HG03439 (cell line): ENCODE measurements at regions not wholly inside any gene's neighbourhood (a gene's known extent, or its start where the extent isn't known, plus 50 kb on each side); places are given as distances from the start of the nearest gene placed in this dataset.
"Not testable (repeated sequence)": the region's sequence is repeated elsewhere in the genome, so short reads cannot be mapped to it uniquely, and the experiment has no call there.

ENCODE experiments used
- ATAC-seq: cut with Tn5 transposase; IDR thresholded peaks from one replicate; pipeline ENCODE4 v1.9.1; 2021; ENCODE audit warnings: mild to moderate bottlenecking, moderate library complexity; ENCODE audit not compliant: unreplicated experiment

DNA sequence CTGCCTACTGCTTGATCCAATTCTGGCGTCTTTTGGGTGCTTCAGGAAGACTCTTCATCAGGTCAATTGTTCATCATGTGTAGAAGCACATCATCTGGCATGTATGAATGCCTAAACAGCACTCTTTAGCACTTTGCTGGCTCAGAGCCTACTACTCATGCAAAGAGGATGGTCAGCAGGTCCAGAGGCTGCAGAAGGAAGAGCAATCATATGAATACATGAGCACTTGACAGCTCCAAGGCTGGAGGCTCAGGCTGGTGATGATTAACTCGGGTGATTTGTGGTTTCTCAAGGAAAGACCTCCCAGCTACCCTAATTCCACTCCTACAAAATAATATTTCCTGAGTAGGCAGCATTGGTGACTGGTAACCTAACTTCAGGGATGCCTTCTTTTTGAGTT is 103.8 kb upstream of the CXCL13 start:
- ATAC-seq = no peak

- ATAC-seq = no peak
Measured at GRCh38 chr4:77504407-77504806, 101.2 kb upstream of the CXCL13 start.

DNA sequence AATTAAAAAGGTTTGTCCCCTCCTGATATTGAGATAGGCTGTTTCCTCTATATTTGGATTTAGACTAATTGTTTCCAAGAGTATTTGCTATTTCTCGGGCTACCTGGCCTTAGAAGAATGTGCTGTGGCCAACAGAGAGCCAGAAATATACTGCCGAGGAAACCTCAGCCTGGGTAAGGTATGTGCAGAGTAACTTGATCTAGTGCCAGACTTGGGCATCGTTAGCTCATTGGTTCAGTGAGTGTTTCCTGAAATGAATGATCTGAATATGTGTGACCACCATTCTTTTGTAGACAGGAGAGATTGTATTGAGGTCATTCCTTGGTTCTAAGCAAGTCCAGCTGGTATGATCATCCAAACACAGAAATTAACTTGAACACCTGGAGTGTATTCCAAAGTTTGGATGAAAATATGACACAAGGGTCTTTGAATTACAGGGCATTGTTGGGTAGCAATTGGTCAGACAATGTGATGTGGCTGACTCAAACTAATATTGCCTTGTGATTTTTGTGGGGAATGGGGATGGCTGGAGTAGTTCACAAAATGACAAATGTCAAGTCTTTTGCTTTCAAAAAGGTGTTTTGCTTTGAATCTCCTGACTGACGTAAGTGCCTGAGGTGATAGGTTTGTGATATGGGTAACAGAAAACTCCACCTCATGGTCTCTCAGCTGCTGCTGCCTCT is 100.2 kb upstream of the CXCL13 start:
- no peak for ATAC-seq

DNA sequence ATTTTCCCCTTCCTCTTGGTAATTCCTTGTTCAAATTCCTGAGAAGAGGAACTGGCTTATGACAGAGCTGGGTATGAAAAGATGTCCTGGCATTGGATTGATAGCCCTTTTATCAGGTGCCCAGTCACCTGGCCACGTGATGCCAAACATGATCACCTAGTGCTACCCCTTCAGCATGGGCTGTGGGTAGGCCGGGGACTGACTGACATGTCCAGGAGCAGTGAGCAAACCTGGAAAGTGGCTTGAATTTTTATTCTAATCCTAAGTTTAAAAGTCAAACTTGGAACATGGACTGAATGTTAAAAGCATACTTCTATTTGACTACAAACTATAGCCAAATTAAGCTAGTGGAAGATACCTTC is 99.7 kb upstream of the CXCL13 start:
- ATAC-seq = no peak

DNA sequence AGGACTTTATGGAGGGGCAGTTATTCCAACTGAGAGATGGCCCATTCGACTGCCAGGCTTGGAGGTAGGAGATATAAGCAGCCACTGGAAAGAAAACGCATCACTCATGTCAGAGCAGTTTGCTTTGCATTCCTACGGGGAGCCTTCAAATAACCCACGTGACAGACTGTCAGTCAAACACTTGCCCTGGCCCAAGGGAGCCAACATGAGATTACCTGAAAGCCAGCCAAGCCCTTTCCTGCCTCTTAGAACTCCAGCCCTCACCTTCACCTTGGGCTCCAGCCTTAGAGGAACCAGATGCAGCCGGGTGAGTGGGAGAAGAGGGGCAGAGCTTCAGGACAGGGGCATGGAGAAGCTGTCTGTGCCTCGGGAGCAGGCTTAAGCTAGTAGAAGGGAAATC is 95.3 kb upstream of the CXCL13 start:
- ATAC-seq = no peak

DNA sequence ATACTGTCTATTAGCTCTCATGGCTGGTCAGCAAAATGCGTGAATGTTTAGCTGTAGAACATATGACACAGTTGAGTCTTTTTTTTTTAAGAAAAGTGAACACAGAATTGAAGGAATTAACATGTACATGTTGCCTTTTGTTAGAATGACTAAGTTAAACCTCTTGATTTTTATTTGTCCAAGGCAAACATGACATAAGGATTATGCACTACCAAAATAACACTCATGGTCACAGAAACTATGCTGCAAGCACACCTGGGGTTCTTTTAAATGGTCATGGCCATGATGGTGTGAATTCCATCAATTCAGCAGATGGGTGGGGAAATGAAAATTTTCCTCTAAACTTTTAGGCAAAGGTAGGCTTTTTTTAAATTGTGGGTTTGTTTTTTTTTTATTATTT is 80.1 kb upstream of the CXCL13 start:
- no peak for ATAC-seq

GRCh38 chr4:77527900-77528299 is 77.7 kb upstream of the CXCL13 start:
- not testable (repeated sequence) for ATAC-seq

DNA sequence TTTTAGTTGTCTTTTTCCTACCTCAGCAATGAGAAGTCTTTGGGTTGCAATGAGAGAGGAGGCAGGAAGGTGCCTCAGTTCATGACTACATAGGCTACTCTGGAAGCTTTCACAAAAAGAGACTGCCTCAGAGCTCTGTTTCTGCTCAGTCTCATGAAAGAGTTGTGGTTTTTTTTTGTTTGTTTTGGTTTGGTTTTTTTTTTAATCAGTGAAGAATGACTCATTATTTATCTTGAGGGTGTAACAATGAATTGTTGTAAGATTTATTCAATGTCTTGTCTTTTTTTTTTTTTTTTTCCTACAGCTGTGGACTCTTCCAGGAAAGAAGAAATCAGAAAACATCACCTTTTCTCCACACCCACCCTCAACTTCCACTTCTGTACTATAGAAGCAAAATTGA is 67.5 kb upstream of the CXCL13 start:
- ATAC-seq = no peak

DNA sequence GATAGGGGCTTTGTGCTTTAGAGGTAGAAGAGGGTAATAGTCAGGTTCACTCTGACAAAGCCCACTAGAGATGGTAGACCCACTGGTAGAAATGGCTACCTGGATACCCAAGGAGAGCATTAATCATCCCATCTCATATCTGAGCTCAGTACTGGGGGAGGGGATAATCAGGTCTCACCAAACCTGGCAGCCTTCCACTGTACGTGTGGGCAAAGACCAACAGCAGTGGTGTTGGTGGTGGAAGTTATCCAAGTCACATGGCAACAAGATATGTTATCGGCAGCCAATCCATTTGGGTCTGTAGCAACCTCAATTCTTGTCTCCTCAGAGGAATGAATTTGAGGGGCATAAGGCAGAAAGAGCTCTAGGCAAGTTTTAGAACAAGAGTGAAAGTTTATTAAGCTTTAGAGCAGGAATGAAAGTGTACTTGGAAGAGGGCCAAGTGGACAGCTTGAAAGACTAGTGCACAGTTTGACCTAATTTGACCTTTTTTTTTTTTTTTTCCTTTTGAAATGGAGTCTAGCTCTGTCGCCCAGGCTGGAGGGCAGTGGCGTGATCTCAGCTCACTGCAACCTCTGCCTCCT is 67.0 kb upstream of the CXCL13 start:
- no peak for ATAC-seq
